B cell (primary cell): ENCODE measurements at regions not wholly inside any gene's neighbourhood (a gene's known extent, or its start where the extent isn't known, plus 50 kb on each side); places are given as distances from the start of the nearest gene placed in this dataset.

Source experiments
- ATAC-seq: fragments of 200-7000 bp; cut with Tn5 transposase; one replicate; pipeline ENCODE4 v1.10.0; 2021; ENCODE audit warnings: low read depth, mild to moderate bottlenecking, moderate number of reproducible peaks, moderate library complexity
- CTCF ChIA-PET: fragments of 350-600 bp; sonication (Branson Sonifier 250); formaldehyde crosslinking; loops from one replicate; lab custom pipeline; 2021; ENCODE audit warnings: antibody characterized with exemption, inconsistent platforms; lab: Charles Lee
- POLR2A ChIA-PET: fragments of 350-600 bp; sonication (Branson Sonifier 250); formaldehyde crosslinking; loops from one replicate; lab custom pipeline; 2021; ENCODE audit warnings: antibody characterized with exemption; lab: Charles Lee
- DNase-seq: peaks from one replicate; pipeline ENCODE4 v3.0.0; 2013
- H2AFZ ChIP-seq: 2 replicates; pipeline ENCODE4 v1.6.1; 2012; ENCODE audit warnings: mild to moderate bottlenecking, low read depth, low read length; ENCODE audit not compliant: insufficient read depth, poor library complexity, severe bottlenecking
- H3K27ac ChIP-seq, 2 donors: 1 replicate in 1 of 2; 2 replicates in 1 of 2; pipeline ENCODE4 v1.5.1; 2012 to 2013; ENCODE audit warnings: low read length in 2 of 2, mild to moderate bottlenecking in 2 of 2, moderate library complexity in 1 of 2
- H3K27me3 ChIP-seq, 4 experiments: fragments of 200-600 bp in 1 of 4; sonication (generic) in 1 of 4; replicated peaks in 1 of 4; 1 replicate in 2 of 4; 2 replicates in 2 of 4; pipeline versions ENCODE4 v1.6.1 to v1.7.0; 2013 to 2016; ENCODE audit warnings: low read length in 3 of 4, mild to moderate bottlenecking in 2 of 4, mixed read lengths in 1 of 4, moderate library complexity in 1 of 4; ENCODE audit not compliant: insufficient read depth in 4 of 4, control insufficient read depth in 3 of 4; ENCODE audit errors: control extremely low read depth in 1 of 4
- H3K36me3 ChIP-seq, 2 experiments: replicated peaks in 1 of 2; 1 replicate in 1 of 2; 2 replicates in 1 of 2; pipeline versions ENCODE4 v1.6.1 to v1.7.1; 2013; ENCODE audit warnings: low read length in 1 of 2; ENCODE audit not compliant: insufficient read depth in 2 of 2, control insufficient read depth in 1 of 2; ENCODE audit errors: control extremely low read depth in 1 of 2, extremely low read depth in 1 of 2
- H3K4me1 ChIP-seq, 2 donors: fragments of 200-600 bp in 1 of 2; sonication (generic) in 1 of 2; 1 replicate in 1 of 2; 2 replicates in 1 of 2; pipeline versions ENCODE4 v1.5.1 to v1.6.1; 2013 to 2017; ENCODE audit warnings: low read length in 2 of 2; ENCODE audit not compliant: control insufficient read depth in 2 of 2, insufficient read depth in 2 of 2
- H3K4me2 ChIP-seq: replicated peaks from 2 replicates; pipeline ENCODE3; 2012; ENCODE audit warnings: mild to moderate bottlenecking, low read depth, low read length; ENCODE audit not compliant: poor library complexity, severe bottlenecking
- H3K4me3 ChIP-seq, 5 experiments: fragments of 200-600 bp in 1 of 5; sonication (generic) in 1 of 5; 1 replicate in 3 of 5; 2 replicates in 2 of 5; pipeline versions ENCODE4 v1.5.1 to v1.7.0; 2011 to 2016; ENCODE audit warnings: low read length in 4 of 5, mild to moderate bottlenecking in 4 of 5, low read depth in 2 of 5, control low read depth in 1 of 5, moderate library complexity in 1 of 5; ENCODE audit not compliant: insufficient read depth in 1 of 5; ENCODE audit errors: control extremely low read depth in 1 of 5, extremely low read depth in 1 of 5
- H3K79me2 ChIP-seq: fragments of 200-600 bp; sonication (generic); one replicate; pipeline ENCODE4 v1.6.0; 2016; ENCODE audit warnings: low read length; ENCODE audit not compliant: control insufficient read depth, insufficient read depth
- H3K9ac ChIP-seq: fragments of 200-600 bp; sonication (generic); 2 replicates; pipeline ENCODE4 v1.6.1; 2017; ENCODE audit warnings: mild to moderate bottlenecking, low read length, moderate library complexity
- H3K9me3 ChIP-seq, 3 donors: one replicate each; pipeline versions ENCODE4 v1.6.1 to v1.7.1; 2013; ENCODE audit warnings: low read length in 2 of 3; ENCODE audit not compliant: control insufficient read depth in 2 of 3, insufficient read depth in 1 of 3; ENCODE audit errors: control extremely low read depth in 1 of 3
- H4K20me1 ChIP-seq: 2 replicates; pipeline ENCODE4 v1.6.0; 2012; ENCODE audit warnings: mild to moderate bottlenecking, low read length; ENCODE audit not compliant: insufficient read depth, control insufficient read depth, poor library complexity, severe bottlenecking
- H3K27ac Mint-ChIP-seq: one replicate; pipeline ENCODE4 v1.8.0; 2021; ENCODE audit warnings: mixed read lengths
- H3K27me3 Mint-ChIP-seq: one replicate; pipeline ENCODE4 v1.8.0; 2021; ENCODE audit warnings: mixed read lengths
- H3K4me1 Mint-ChIP-seq: one replicate; pipeline ENCODE4 v1.8.0; 2021; ENCODE audit warnings: mixed read lengths
- H3K4me3 Mint-ChIP-seq: one replicate; pipeline ENCODE4 v1.8.0; 2021; ENCODE audit warnings: mixed read lengths
- H3K9me3 Mint-ChIP-seq: one replicate; pipeline ENCODE4 v1.8.0; 2022; ENCODE audit warnings: mixed read lengths; ENCODE audit not compliant: insufficient read depth
- EZH2 ChIP-seq: IDR thresholded peaks from 2 replicates; pipeline ENCODE4 v1.6.1; 2012; ENCODE audit warnings: borderline replicate concordance, low read depth, mild to moderate bottlenecking, moderate library complexity, low read length; ENCODE audit not compliant: insufficient read depth, poor library complexity, severe bottlenecking
- WGBS: methylation state at CpG from one replicate; pipeline ENCODE4 v1.1.5; 2013; ENCODE audit warnings: missing lambda C conversion rate; ENCODE audit not compliant: insufficient coverage; 5-methylcytosine and 5-hydroxymethylcytosine counted together
- intact Hi-C: fragments of 100-400 bp; cut with micrococcal nuclease; formaldehyde crosslinking; loops from one replicate; pipeline ENCODE4 v1.10.0; 2022
- TF ChIP-seq, protein P1 (sequence below): fragments of 200-600 bp; IDR thresholded peaks from one replicate; pipeline ENCODE4 v1.8.0; 2022; ENCODE audit warnings: antibody characterized with exemption, mild to moderate bottlenecking

- WGBS = no CpG with 5 or more reads among the region's 3 CpGs
- no peaks in the 10 kb centered on the region for H3K36me3 ChIP-seq
- H2AFZ ChIP-seq = peak overlapping the region; percentile 8
- no peak overlapping the region for H3K9ac ChIP-seq
- H3K27me3 Mint-ChIP-seq = peaks cover 3% of the 10 kb centered on the region
- ChIA-PET CTCF (no interaction called here), POLR2A (no interaction called here)
- TF ChIP-seq, protein P1, sequence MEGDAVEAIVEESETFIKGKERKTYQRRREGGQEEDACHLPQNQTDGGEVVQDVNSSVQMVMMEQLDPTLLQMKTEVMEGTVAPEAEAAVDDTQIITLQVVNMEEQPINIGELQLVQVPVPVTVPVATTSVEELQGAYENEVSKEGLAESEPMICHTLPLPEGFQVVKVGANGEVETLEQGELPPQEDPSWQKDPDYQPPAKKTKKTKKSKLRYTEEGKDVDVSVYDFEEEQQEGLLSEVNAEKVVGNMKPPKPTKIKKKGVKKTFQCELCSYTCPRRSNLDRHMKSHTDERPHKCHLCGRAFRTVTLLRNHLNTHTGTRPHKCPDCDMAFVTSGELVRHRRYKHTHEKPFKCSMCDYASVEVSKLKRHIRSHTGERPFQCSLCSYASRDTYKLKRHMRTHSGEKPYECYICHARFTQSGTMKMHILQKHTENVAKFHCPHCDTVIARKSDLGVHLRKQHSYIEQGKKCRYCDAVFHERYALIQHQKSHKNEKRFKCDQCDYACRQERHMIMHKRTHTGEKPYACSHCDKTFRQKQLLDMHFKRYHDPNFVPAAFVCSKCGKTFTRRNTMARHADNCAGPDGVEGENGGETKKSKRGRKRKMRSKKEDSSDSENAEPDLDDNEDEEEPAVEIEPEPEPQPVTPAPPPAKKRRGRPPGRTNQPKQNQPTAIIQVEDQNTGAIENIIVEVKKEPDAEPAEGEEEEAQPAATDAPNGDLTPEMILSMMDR = no peak
- no peak for TF ChIP-seq EZH2
- no peaks in the 10 kb centered on the region for H3K79me2 ChIP-seq
- ATAC-seq (no peak), DNase-seq (peak; percentile 12)
- intact Hi-C loops = no loop called here
- no peaks in the 10 kb centered on the region for H3K9me3 ChIP-seq
- no peaks in the 10 kb centered on the region for H3K27me3 ChIP-seq
- H3K9me3 Mint-ChIP-seq = peaks cover 2% of the 10 kb centered on the region
- H4K20me1 ChIP-seq = no peaks in the 10 kb centered on the region
- no peak overlapping the region for H3K4me3 ChIP-seq
- H3K27ac Mint-ChIP-seq = no peak overlapping the region
- H3K4me1 Mint-ChIP-seq = peaks cover 3% of the 10 kb centered on the region
- no peak overlapping the region for H3K4me2 ChIP-seq
- H3K4me1 ChIP-seq = peaks cover 0 to 5% of the 10 kb centered on the region in 2 donors
- H3K27ac ChIP-seq = no peak overlapping the region
- no peak overlapping the region for H3K4me3 Mint-ChIP-seq
These were observed 361.2 kb downstream of the DIPK2A start for GRCh38 chr3:144332868-144333267.

DNA sequence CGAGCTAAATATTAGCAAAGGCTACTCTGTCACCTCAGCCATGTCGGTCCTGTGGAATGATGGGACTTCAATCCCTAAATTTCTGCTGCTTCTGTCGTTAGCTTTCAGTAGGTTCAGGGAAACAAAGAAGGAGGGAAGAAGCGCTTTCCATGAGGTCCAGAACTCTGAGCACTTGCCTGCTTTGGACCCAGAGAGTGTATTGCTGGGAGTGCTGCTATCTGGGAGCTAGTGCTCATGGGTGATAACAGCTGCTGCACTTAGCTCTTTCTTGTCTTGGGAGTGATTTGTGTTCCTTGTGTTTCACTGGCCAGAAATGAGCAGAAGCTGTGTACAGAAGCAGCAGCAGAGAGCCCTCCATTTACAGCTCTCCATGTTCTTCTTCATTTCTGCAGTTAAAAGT lies 369.8 kb downstream of the DIPK2A start:
- no peaks in the 10 kb centered on the region for H3K9me3 ChIP-seq
- no peak overlapping the region for H3K27ac ChIP-seq
- H3K4me3 Mint-ChIP-seq = no peak overlapping the region
- WGBS = 85% methylated on average over 2 of the region's 4 CpGs
- no peak overlapping the region for H3K4me3 ChIP-seq
- no peaks in the 10 kb centered on the region for H3K36me3 ChIP-seq
- no peak overlapping the region for H3K9ac ChIP-seq
- no peaks in the 10 kb centered on the region for H3K4me1 ChIP-seq
- no peaks in the 10 kb centered on the region for H3K4me1 Mint-ChIP-seq
- no peak overlapping the region for H3K4me2 ChIP-seq
- no peaks in the 10 kb centered on the region for H3K27me3 ChIP-seq
- H3K27ac Mint-ChIP-seq = no peak overlapping the region
- DNase-seq = no peak
- no peaks in the 10 kb centered on the region for H3K79me2 ChIP-seq
- CTCF ChIA-PET = no interaction called here
- ATAC-seq = no peak
- POLR2A ChIA-PET = no interaction called here
- peaks cover 8% of the 10 kb centered on the region for H3K27me3 Mint-ChIP-seq
- intact Hi-C loops = no loop called here
- no peaks in the 10 kb centered on the region for H3K9me3 Mint-ChIP-seq
- TF ChIP-seq, protein P1 = no peak
- TF ChIP-seq EZH2 = no peak
- no peak overlapping the region for H2AFZ ChIP-seq
- H4K20me1 ChIP-seq = no peaks in the 10 kb centered on the region
